WTC11 (cell line): ENCODE measurements at regions not wholly inside any gene's neighbourhood (a gene's known extent, or its start where the extent isn't known, plus 50 kb on each side); places are given as distances from the start of the nearest gene placed in this dataset.

Experiments used
- ATAC-seq: fragments of 200-7000 bp; cut with Tn5 transposase; 2 replicates; pipeline ENCODE4 v1.10.0; 2021; ENCODE audit warnings: mild to moderate bottlenecking, moderate library complexity
- CTCF ChIA-PET: fragments of 300-600 bp; sonication (Branson Sonifier 250); formaldehyde crosslinking; loops from one replicate; lab custom pipeline; 2021; ENCODE audit warnings: antibody characterized with exemption; lab: Charles Lee
- POLR2A ChIA-PET: fragments of 350-600 bp; sonication (Branson Sonifier 250); formaldehyde crosslinking; loops from one replicate; lab custom pipeline; 2021; ENCODE audit warnings: antibody characterized with exemption; lab: Charles Lee
- DNase-seq: peaks from one replicate; pipeline ENCODE4 v3.0.0; 2021; ENCODE audit warnings: low spot score
- H3K27ac Mint-ChIP-seq: 2 replicates; pipeline ENCODE4 v1.8.0; 2021; ENCODE audit warnings: mixed read lengths
- H3K27me3 Mint-ChIP-seq: 2 replicates; pipeline ENCODE4 v1.8.0; 2021; ENCODE audit warnings: low read depth, mild to moderate bottlenecking, moderate library complexity, mixed read lengths
- H3K36me3 Mint-ChIP-seq: 2 replicates; pipeline ENCODE4 v1.8.0; 2021; ENCODE audit warnings: mixed read lengths
- H3K4me1 Mint-ChIP-seq: 2 replicates; pipeline ENCODE4 v1.8.0; 2022; ENCODE audit warnings: mixed read lengths
- H3K4me3 Mint-ChIP-seq: 2 replicates; pipeline ENCODE4 v1.8.0; 2021; ENCODE audit warnings: mild to moderate bottlenecking, moderate library complexity, mixed read lengths
- H3K9me3 Mint-ChIP-seq: 2 replicates; pipeline ENCODE4 v1.8.0; 2021; ENCODE audit warnings: mixed read lengths
- CBFB ChIP-seq: sonication (generic); formaldehyde crosslinking; IDR thresholded peaks from 2 replicates; pipeline ENCODE4 v1.8.1; 2022; ENCODE audit warnings: mild to moderate bottlenecking, low read depth, missing genetic modification reagents
- CREM ChIP-seq: sonication (generic); formaldehyde crosslinking; IDR thresholded peaks from 2 replicates; pipeline ENCODE4 v1.8.1; 2022; ENCODE audit warnings: mild to moderate bottlenecking, missing genetic modification reagents, moderate library complexity
- EMX1 ChIP-seq: fragments of 250-450 bp; sonication (Bioruptor Pico); IDR thresholded peaks from 2 replicates; pipeline ENCODE4 v1.8.0; 2021; ENCODE audit warnings: mild to moderate bottlenecking
- ERG ChIP-seq: fragments of 250-450 bp; sonication (Bioruptor Pico); IDR thresholded peaks from 2 replicates; pipeline ENCODE4 v1.8.0; 2021; ENCODE audit warnings: mild to moderate bottlenecking
- FOXJ3 ChIP-seq: sonication (generic); formaldehyde crosslinking; IDR thresholded peaks from 2 replicates; pipeline ENCODE4 v1.9.0; 2021; ENCODE audit warnings: missing genetic modification reagents, mild to moderate bottlenecking, borderline replicate concordance
- FOXK1 ChIP-seq: sonication (generic); formaldehyde crosslinking; IDR thresholded peaks from 2 replicates; pipeline ENCODE4 v1.8.0; 2022; ENCODE audit warnings: mild to moderate bottlenecking, moderate library complexity, missing genetic modification reagents
- FOXP4 ChIP-seq: sonication (generic); formaldehyde crosslinking; IDR thresholded peaks from 2 replicates; pipeline ENCODE4 v1.8.0; 2022; ENCODE audit warnings: mild to moderate bottlenecking, missing genetic modification reagents
- GABPB1 ChIP-seq: sonication (generic); formaldehyde crosslinking; IDR thresholded peaks from 2 replicates; pipeline ENCODE4 v1.8.1; 2023; ENCODE audit warnings: mild to moderate bottlenecking, missing genetic modification reagents
- GRHL2 ChIP-seq: fragments of 250-450 bp; sonication (Bioruptor Pico); IDR thresholded peaks from 2 replicates; pipeline ENCODE4 v1.8.0; 2022; ENCODE audit warnings: mild to moderate bottlenecking, moderate library complexity; ENCODE audit not compliant: insufficient replicate concordance, severe bottlenecking
- JAZF1 ChIP-seq: fragments of 250-450 bp; sonication (Bioruptor Pico); IDR thresholded peaks from 2 replicates; pipeline ENCODE4 v1.9.0; 2021; ENCODE audit warnings: moderate library complexity, mild to moderate bottlenecking, inconsistent platforms
- NFE2L1 ChIP-seq: sonication (generic); formaldehyde crosslinking; IDR thresholded peaks from 2 replicates; pipeline ENCODE4 v1.8.1; 2023; ENCODE audit warnings: missing genetic modification reagents
- NR3C1 ChIP-seq: sonication (generic); formaldehyde crosslinking; conservative IDR thresholded peaks from 2 replicates; pipeline ENCODE4 v1.8.1; 2023; ENCODE audit warnings: low read depth, mild to moderate bottlenecking, missing genetic modification reagents
- TEAD1 ChIP-seq: sonication (generic); formaldehyde crosslinking; IDR thresholded peaks from 2 replicates; pipeline ENCODE4 v1.8.0; 2022; ENCODE audit warnings: mild to moderate bottlenecking, missing genetic modification reagents
- ZBTB43 ChIP-seq: sonication (generic); formaldehyde crosslinking; IDR thresholded peaks from 2 replicates; pipeline ENCODE4 v1.8.1; 2023; ENCODE audit warnings: mild to moderate bottlenecking, missing genetic modification reagents
- ZNF219 ChIP-seq: sonication (generic); formaldehyde crosslinking; IDR thresholded peaks from 2 replicates; pipeline ENCODE4 v1.8.0; 2023; ENCODE audit warnings: missing genetic modification reagents, mild to moderate bottlenecking, borderline replicate concordance
- ZNF396 ChIP-seq: fragments of 250-450 bp; sonication (Bioruptor Pico); IDR thresholded peaks from 2 replicates; pipeline ENCODE4 v1.8.0; 2021; ENCODE audit warnings: mild to moderate bottlenecking, moderate library complexity, borderline replicate concordance
- TF ChIP-seq, protein P1 (sequence below): sonication (generic); formaldehyde crosslinking; IDR thresholded peaks from 2 replicates; pipeline ENCODE4 v1.8.0; 2022; ENCODE audit warnings: mild to moderate bottlenecking, missing genetic modification reagents
- TF ChIP-seq, protein P2 (sequence below): fragments of 200-600 bp; IDR thresholded peaks from 2 replicates; pipeline ENCODE4 v1.8.0; 2022; ENCODE audit warnings: antibody characterized with exemption

- no peak for DNase-seq
- TF ChIP-seq ZBTB43 (CRISPR knock-in tag) (no peak), EMX1 (CRISPR knock-in tag) (no peak), GRHL2 (no peak), ZNF396 (no peak), NFE2L1 (CRISPR knock-in tag) (no peak), ZNF219 (no peak), GABPB1 (no peak), FOXP4 (CRISPR knock-in tag) (no peak), JAZF1 (CRISPR knock-in tag) (no peak), TEAD1 (no peak), CREM (CRISPR knock-in tag) (no peak), NR3C1 (CRISPR knock-in tag) (no peak)
- TF ChIP-seq, protein P1, sequence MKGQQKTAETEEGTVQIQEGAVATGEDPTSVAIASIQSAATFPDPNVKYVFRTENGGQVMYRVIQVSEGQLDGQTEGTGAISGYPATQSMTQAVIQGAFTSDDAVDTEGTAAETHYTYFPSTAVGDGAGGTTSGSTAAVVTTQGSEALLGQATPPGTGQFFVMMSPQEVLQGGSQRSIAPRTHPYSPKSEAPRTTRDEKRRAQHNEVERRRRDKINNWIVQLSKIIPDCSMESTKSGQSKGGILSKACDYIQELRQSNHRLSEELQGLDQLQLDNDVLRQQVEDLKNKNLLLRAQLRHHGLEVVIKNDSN, result no peak
- CTCF ChIA-PET, result no interaction called here
Observed at GRCh38 chr15:53416219-53416940, 343.1 kb downstream of the WDR72 start.

DNA sequence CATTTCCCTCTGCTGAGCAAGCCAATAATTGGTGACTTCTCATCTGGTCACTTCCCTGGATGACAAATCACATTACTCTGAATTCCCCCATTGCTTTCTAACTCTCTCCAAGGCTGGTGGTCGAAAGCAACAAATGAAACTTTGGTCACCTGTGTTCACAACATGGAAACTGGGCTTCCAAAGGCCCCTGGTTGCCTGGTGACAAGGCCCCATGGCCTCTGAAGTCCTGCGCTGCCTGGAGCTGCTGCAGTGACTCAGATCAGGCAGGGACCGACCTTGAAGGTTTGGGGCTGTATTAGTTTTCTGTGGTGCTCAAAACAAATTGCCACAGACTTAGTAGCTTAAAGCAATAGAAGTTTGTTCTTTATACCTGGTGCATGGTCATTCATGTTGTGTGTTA is 345.3 kb downstream of the WDR72 start:
- Mint-ChIP-seq H3K36me3 (no peaks in the 10 kb centered on the region), H3K4me1 (peaks cover 4% of the 10 kb centered on the region; the same call in 1 of the 2 replicates), H3K9me3 (peaks cover 6% of the 10 kb centered on the region; the same call in 1 of the 2 replicates), H3K27ac (no peak overlapping the region), H3K4me3 (no peak overlapping the region), H3K27me3 (no peaks in the 10 kb centered on the region)
- ATAC-seq (no peak), DNase-seq (no peak)
- CTCF ChIA-PET, result no interaction called here
- TF ChIP-seq ERG (no peak), FOXJ3 (CRISPR knock-in tag) (no peak), GABPB1 (peak; percentile 38; the same call in 1 of the 2 replicates), CREM (CRISPR knock-in tag) (no peak), FOXK1 (CRISPR knock-in tag) (no peak), CBFB (no peak)
- TF ChIP-seq, protein P2, sequence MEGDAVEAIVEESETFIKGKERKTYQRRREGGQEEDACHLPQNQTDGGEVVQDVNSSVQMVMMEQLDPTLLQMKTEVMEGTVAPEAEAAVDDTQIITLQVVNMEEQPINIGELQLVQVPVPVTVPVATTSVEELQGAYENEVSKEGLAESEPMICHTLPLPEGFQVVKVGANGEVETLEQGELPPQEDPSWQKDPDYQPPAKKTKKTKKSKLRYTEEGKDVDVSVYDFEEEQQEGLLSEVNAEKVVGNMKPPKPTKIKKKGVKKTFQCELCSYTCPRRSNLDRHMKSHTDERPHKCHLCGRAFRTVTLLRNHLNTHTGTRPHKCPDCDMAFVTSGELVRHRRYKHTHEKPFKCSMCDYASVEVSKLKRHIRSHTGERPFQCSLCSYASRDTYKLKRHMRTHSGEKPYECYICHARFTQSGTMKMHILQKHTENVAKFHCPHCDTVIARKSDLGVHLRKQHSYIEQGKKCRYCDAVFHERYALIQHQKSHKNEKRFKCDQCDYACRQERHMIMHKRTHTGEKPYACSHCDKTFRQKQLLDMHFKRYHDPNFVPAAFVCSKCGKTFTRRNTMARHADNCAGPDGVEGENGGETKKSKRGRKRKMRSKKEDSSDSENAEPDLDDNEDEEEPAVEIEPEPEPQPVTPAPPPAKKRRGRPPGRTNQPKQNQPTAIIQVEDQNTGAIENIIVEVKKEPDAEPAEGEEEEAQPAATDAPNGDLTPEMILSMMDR, result no peak
- POLR2A ChIA-PET, result no interaction called here

More at GRCh38 chr15:53416219-53416940, 343.1 kb downstream of the WDR72 start:
- no peaks in the 10 kb centered on the region for H3K4me1 Mint-ChIP-seq
- H3K27ac Mint-ChIP-seq, result no peak overlapping the region
- H3K36me3 Mint-ChIP-seq, result no peaks in the 10 kb centered on the region
- no peak for ATAC-seq
- no peak overlapping the region for H3K4me3 Mint-ChIP-seq
- POLR2A ChIA-PET, result no interaction called here
- H3K27me3 Mint-ChIP-seq, result no peaks in the 10 kb centered on the region
- peaks cover 6% of the 10 kb centered on the region; the same call in 1 of the 2 replicates for H3K9me3 Mint-ChIP-seq
